Osteocyte (in vitro differentiated cells): ENCODE measurements at regions not wholly inside any gene's neighbourhood (a gene's known extent, or its start where the extent isn't known, plus 50 kb on each side); places are given as distances from the start of the nearest gene placed in this dataset.

Experiments
- DNase-seq: peaks from one replicate; pipeline ENCODE4 v3.0.0; 2021; ENCODE audit warnings: mixed read lengths; ENCODE audit not compliant: unreplicated experiment; ENCODE audit errors: extremely low spot score
- H3K27ac Mint-ChIP-seq: one replicate; pipeline ENCODE4 v1.8.0; 2021; ENCODE audit warnings: mild to moderate bottlenecking, mixed read lengths; ENCODE audit not compliant: unreplicated experiment
- H3K27me3 Mint-ChIP-seq: one replicate; pipeline ENCODE4 v1.8.0; 2021; ENCODE audit warnings: mixed read lengths; ENCODE audit not compliant: unreplicated experiment
- H3K36me3 Mint-ChIP-seq: one replicate; pipeline ENCODE4 v1.8.0; 2021; ENCODE audit warnings: mixed read lengths; ENCODE audit not compliant: unreplicated experiment
- H3K4me1 Mint-ChIP-seq: one replicate; pipeline ENCODE4 v1.8.0; 2021; ENCODE audit warnings: mixed read lengths; ENCODE audit not compliant: unreplicated experiment
- H3K4me3 Mint-ChIP-seq: one replicate; pipeline ENCODE4 v1.8.0; 2021; ENCODE audit warnings: mild to moderate bottlenecking, moderate library complexity, mixed read lengths; ENCODE audit not compliant: unreplicated experiment
- H3K9me3 Mint-ChIP-seq: one replicate; pipeline ENCODE4 v1.8.0; 2021; ENCODE audit warnings: mixed read lengths; ENCODE audit not compliant: unreplicated experiment
- TF ChIP-seq, protein P1 (sequence below): fragments of 200-600 bp; sonication (generic); IDR thresholded peaks from 2 replicates; pipeline ENCODE4 v1.5.0; 2021; ENCODE audit warnings: antibody characterized with exemption, mild to moderate bottlenecking, moderate library complexity

DNA sequence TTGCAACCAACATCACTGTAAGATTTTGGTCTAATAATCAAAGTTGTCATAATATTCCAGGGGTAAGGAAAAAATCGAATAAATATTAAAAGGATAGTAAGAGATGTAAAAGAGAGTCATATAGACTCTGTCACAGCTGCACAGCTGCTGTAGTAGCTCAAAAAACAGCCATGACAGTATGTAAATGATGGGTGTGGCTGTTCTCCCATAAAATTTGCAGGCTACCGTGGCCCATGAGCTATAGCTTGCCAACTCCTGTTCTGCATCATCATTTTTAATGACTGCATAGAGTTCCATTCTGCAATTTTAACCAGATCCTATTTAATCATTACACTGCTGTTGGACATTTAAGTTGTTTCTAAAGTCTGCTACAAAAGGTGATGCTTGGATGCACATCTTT is 450.5 kb upstream of the MPDZ start:
- Mint-ChIP-seq H3K9me3 (no peaks in the 10 kb centered on the region), H3K4me1 (no peaks in the 10 kb centered on the region), H3K4me3 (no peak overlapping the region), H3K27me3 (peaks cover 67% of the 10 kb centered on the region), H3K27ac (no peak overlapping the region), H3K36me3 (no peaks in the 10 kb centered on the region)
- DNase-seq = no peak
- TF ChIP-seq, protein P1, sequence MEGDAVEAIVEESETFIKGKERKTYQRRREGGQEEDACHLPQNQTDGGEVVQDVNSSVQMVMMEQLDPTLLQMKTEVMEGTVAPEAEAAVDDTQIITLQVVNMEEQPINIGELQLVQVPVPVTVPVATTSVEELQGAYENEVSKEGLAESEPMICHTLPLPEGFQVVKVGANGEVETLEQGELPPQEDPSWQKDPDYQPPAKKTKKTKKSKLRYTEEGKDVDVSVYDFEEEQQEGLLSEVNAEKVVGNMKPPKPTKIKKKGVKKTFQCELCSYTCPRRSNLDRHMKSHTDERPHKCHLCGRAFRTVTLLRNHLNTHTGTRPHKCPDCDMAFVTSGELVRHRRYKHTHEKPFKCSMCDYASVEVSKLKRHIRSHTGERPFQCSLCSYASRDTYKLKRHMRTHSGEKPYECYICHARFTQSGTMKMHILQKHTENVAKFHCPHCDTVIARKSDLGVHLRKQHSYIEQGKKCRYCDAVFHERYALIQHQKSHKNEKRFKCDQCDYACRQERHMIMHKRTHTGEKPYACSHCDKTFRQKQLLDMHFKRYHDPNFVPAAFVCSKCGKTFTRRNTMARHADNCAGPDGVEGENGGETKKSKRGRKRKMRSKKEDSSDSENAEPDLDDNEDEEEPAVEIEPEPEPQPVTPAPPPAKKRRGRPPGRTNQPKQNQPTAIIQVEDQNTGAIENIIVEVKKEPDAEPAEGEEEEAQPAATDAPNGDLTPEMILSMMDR = no peak

DNA sequence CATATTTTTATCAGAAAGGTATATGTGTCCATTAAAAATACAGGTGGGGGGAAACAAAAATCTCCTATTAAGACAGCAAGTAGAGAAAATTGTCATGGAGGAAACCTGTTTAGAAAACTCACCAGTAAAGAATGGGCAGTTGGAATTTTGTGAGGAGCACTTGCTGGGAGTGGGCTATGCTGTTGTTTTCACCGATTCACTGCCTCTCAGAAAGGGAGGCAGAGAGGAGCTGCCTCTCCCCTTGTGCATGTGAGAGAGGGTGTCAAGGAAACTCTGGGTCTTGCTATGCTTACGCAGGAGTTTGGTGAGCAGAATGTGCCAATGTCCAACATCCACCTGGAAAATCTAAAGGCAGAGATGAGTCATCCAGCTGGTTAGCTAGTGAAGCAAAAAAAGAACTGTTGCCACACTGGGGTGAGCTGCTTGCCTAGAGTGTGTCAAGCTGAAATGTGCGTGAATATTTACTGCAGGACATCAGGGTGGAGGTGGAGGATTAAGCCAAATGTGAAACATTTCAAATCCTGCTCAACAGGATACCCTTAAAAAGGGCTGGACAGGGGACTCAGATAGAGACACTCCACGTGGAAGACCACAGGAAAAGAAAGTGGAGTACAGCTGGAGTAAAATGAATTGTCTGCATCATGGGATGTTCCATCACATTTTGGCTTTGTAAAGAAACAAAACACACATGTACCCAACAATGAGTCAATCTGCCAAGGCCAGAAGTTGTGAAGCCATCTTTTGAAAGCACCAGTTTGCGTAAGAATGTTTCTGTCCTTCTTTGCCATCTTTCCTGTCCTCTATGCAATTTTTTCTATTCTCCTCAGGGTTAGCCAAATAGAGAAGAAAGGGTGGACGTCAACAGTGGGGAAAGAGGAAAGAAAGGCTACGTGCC is 449.7 kb upstream of the MPDZ start:
- no peaks in the 10 kb centered on the region for H3K36me3 Mint-ChIP-seq
- DNase-seq = no peak
- TF ChIP-seq, protein P1 = no peak
- no peak overlapping the region for H3K27ac Mint-ChIP-seq
- H3K9me3 Mint-ChIP-seq = no peaks in the 10 kb centered on the region
- no peaks in the 10 kb centered on the region for H3K4me1 Mint-ChIP-seq
- no peak overlapping the region for H3K4me3 Mint-ChIP-seq
- H3K27me3 Mint-ChIP-seq = peaks cover 64% of the 10 kb centered on the region

DNA sequence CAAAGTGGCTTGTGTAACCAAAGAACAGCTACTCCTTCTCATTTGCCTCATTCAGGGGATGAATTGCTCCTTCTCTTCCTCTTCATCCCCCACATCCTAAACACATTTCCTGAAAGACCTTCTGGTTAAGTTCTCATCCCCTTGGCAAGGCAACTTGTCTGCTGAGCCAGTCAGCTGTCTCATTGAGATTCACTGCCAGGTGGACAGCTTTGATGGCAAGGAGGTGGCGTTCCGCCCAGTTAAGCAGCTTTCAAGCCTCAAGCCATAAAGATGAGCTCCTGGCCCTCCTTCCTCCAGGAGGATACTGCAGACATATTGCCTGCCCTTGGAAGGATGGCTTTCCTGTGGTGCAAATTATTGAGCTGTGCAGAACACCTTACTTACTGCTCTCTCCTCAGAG is 448.6 kb upstream of the MPDZ start:
- TF ChIP-seq, protein P1 = no peak
- Mint-ChIP-seq H3K4me1 (no peaks in the 10 kb centered on the region), H3K9me3 (no peaks in the 10 kb centered on the region), H3K27ac (no peak overlapping the region), H3K4me3 (no peak overlapping the region), H3K36me3 (no peaks in the 10 kb centered on the region), H3K27me3 (peaks cover 62% of the 10 kb centered on the region)
- DNase-seq = no peak

DNA sequence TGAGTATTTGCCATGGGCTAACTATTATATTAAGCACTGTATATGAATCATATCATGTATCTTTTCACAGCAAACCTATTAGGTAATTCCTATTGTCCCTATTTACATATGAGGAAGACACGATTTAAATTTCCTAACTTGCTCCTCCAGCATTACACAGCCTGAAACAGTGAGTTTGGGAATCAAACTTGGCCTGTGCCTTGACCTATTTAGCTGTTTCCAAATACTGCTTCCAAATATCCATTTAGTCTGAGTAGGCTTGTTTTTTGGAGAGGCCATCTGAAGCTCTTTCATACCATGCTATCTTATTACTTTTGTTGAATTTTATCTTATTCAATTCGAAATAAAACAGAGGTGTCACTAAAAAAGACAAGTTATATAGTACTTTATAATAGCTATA is 447.3 kb upstream of the MPDZ start:
- H3K4me1 Mint-ChIP-seq = no peaks in the 10 kb centered on the region
- H3K36me3 Mint-ChIP-seq = peaks cover 4% of the 10 kb centered on the region
- H3K27me3 Mint-ChIP-seq = peaks cover 55% of the 10 kb centered on the region
- no peak for DNase-seq
- TF ChIP-seq, protein P1 = no peak
- no peak overlapping the region for H3K27ac Mint-ChIP-seq
- H3K9me3 Mint-ChIP-seq = peaks cover 2% of the 10 kb centered on the region
- H3K4me3 Mint-ChIP-seq = no peak overlapping the region

DNA sequence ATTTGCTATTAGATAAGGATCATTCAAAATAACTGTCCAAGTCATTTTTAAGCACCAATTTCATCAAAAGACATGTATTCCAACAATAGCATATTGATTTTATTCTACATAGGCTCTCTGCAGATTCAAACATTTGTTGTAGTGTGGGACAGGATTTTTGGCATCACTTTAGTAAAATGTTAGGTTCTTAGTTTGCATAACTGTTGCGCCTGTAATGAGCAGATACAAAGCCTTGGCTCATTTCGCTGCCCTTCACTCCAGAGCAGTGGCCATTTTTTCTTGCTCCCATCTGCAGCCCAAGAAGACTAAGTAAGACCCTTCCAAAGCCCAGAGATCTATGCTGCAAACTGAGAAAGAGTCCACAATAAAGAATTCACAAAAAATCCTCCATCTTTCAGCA is 446.0 kb upstream of the MPDZ start:
- no peak overlapping the region for H3K4me3 Mint-ChIP-seq
- H3K4me1 Mint-ChIP-seq = peaks cover under 1% of the 10 kb centered on the region
- DNase-seq = no peak
- H3K27ac Mint-ChIP-seq = no peak overlapping the region
- TF ChIP-seq, protein P1 = no peak
- peaks cover 9% of the 10 kb centered on the region for H3K9me3 Mint-ChIP-seq
- peaks cover 4% of the 10 kb centered on the region for H3K36me3 Mint-ChIP-seq
- peaks cover 44% of the 10 kb centered on the region for H3K27me3 Mint-ChIP-seq
